LNCAP (cell line): ENCODE measurements at regions not wholly inside any gene's neighbourhood (a gene's known extent, or its start where the extent isn't known, plus 50 kb on each side); places are given as distances from the start of the nearest gene placed in this dataset.

Experiments
- TF ChIP-seq, protein P1 (sequence below): fragments of 450-650 bp; IDR thresholded peaks from 2 replicates; pipeline ENCODE4 v1.5.1; 2017; ENCODE audit warnings: mild to moderate bottlenecking

DNA sequence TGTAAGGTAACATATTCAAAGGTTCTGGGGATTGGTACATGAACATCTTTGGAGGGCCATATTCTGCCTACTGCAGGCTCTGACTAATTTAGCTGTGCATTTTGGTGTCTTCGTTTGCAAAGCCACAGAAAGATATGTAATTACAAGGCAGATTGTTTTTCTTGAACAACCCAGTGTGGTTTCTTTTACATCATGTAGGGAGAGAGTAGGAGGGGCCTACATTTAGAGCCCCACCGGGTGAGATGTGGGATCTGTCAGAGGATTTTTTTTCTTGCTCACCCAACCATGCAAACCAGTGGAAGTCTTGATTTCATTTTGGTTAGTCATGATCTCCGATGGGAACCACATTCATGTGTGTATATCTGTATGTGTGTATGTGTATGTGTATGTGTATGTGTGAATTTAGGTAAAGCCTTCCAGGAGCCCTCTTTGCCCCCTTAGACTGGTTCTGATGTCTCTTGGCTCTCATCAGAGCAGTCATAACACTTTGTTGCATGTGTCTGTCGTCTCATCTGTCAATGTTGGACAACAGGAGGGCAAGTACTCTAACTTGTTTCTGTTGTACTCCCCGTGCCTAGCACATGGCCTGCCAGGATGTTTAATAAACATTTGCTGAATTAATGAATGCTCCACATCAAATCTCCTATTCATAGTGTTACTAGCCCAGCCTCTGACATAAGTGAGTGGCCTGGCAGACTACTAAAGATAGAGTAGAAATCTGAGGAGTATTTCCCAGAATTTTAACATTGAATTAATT is 239.9 kb downstream of the MTX2 start:
- TF ChIP-seq, protein P1, sequence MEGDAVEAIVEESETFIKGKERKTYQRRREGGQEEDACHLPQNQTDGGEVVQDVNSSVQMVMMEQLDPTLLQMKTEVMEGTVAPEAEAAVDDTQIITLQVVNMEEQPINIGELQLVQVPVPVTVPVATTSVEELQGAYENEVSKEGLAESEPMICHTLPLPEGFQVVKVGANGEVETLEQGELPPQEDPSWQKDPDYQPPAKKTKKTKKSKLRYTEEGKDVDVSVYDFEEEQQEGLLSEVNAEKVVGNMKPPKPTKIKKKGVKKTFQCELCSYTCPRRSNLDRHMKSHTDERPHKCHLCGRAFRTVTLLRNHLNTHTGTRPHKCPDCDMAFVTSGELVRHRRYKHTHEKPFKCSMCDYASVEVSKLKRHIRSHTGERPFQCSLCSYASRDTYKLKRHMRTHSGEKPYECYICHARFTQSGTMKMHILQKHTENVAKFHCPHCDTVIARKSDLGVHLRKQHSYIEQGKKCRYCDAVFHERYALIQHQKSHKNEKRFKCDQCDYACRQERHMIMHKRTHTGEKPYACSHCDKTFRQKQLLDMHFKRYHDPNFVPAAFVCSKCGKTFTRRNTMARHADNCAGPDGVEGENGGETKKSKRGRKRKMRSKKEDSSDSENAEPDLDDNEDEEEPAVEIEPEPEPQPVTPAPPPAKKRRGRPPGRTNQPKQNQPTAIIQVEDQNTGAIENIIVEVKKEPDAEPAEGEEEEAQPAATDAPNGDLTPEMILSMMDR: no peak

DNA sequence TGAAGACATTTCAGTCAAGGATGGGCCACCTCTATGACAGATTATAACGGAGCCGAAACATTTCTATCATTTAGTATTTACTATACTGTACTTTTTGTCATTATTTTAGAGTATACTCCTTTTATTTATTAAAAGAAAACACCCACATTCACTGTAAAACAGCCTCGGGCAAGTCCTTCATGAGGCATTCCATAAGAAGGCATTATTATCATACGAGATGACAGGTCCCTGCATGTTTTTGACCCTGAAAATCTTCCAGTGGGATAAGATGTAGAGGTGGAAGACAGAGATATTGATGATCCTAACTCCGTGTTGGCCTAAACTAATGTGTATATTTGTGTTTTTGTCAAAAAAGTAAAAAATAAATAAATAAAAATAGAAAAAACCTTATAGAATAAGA is 245.0 kb downstream of the MTX2 start:
- TF ChIP-seq, protein P1: no peak

DNA sequence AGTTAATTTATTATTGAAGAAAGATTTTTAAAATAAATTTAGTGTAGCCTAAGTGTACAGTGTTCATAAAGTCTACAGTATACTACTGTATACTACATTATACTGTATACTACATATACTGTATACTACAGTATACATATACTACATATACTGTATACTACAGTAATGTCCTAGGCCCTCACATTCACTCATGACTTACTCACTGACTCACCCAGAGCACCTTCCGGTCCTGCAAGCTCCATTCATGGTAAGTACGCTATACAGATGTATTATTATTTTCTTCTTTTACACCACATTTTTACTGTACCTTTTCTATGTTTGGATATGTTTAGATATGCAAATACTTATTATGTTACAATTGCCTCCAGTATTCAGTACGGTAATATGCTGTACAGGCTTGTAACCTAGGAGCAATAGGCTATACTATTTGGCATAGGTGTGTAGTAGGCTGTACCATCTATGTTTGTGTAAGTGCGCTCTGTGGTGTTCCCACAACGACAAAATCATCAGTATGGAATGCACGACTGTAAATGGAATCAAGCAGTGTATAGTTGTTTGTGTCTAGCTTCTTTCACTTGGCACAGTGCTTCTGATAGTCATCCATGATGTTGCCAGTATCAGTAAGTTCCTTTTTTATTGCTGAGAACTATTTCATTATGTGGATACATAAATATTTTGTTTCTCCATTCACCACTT is 245.7 kb downstream of the MTX2 start:
- TF ChIP-seq, protein P1: no peak

DNA sequence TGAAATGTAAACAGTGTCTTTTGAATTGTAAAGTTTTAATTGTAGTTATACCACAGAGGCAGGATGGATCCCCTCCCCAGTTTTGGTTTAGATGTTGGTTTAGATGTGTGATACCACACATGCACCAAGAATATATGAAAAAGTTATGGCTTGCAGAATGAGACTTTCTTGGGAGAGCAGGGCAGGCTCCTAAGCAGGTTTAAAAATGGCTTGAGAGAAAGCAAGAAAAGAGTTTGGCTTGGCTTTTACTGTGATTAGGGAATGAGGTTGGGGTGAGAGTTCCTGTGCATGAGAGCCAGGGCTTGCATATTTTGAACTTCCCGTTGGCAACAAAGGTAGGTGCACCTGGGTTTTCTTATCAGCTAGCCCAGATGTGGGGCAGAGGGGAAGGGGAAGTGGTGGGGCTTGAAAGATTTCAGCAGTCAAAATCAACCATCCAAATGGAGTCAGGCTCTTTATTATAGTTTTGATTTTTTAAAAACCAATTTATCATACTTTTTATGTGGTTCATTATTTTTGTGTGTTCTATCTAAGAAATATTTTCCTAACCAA is 246.9 kb downstream of the MTX2 start:
- TF ChIP-seq, protein P1: no peak

DNA sequence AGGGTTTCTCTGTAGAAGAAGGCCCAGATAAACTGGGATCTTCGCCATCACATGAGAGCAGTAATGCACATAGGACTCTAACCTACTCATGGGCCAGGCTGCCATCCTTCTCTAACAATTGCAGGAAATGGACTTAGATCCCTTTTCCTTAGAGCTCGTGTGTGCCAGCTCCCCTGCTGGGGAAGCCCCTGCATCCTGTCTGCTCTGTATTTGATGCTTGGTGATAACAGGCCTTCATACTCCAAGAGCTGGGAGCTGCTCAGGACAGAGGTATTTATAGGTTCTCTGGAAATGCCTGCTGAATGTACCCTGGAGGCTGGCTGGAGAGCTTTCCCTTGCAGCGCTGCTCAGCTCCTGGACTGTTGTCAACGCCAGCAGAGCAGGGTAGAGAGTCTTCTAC is 249.6 kb downstream of the MTX2 start:
- TF ChIP-seq, protein P1: no peak

DNA sequence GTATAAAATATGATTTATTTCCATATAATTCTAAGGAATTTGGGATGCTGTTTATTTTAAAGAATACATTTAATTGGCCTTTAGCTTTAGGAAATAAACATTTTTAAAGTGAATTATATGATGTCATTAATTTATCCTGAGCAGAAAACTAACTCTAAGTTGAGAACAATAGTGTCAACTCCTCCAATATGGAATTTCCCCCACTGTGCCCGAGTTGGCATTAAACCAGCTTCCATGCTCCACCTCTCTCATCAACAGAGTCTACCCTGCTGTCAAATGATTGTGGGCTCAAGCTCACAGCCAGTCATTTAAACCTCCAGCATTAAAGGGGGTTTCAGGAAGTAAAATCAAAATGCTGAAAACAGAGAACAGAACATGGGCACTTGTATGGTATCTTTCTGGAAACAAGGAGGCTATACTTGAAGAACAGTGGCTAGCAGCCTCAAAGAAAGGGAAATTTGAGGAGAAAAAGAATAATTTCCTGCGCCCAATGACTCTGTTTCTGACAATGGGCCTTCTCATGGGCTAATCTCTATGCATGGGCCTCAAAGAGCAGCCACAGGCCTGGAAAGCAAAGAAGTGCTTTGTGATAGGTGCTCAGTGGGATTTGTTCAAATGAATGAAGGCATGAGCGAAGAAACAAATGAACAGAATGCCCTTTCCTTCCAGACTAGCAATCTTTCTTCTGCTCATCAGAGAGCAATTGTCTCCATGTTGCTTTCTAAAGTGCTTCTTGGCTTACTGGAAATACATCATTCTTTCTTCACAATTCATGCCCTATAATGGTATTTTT is 252.8 kb downstream of the MTX2 start:
- TF ChIP-seq, protein P1: no peak

DNA sequence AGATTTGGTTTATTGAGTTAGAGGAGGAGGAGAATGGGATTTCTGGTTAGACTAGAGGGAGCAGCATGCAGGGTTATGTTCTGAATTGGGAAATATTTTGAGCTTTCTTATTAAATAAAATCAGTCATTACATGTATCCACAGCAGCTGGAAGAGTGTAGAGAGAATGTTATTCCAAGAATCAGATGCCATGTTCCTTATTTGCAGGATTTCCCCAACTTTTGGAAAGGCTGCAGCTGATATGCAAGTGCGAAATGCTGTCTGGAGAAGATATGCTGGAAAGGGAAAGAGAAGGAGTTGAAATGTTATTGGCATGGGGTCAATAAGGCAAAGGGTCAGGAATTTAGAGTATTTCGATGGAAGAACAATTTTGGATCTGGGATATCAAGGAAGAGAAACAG is 255.8 kb downstream of the MTX2 start:
- TF ChIP-seq, protein P1: no peak
